NCI-H2171 treated with DMSO at 0.1 percent for 48 hours (cell line): ENCODE measurements at regions not wholly inside any gene's neighbourhood (a gene's known extent, or its start where the extent isn't known, plus 50 kb on each side); places are given as distances from the start of the nearest gene placed in this dataset.

ENCODE experiments used
- DNase-seq: peaks from one replicate; lab custom pipeline; 2025; lab: John Stamatoyannopoulos, UW

DNA sequence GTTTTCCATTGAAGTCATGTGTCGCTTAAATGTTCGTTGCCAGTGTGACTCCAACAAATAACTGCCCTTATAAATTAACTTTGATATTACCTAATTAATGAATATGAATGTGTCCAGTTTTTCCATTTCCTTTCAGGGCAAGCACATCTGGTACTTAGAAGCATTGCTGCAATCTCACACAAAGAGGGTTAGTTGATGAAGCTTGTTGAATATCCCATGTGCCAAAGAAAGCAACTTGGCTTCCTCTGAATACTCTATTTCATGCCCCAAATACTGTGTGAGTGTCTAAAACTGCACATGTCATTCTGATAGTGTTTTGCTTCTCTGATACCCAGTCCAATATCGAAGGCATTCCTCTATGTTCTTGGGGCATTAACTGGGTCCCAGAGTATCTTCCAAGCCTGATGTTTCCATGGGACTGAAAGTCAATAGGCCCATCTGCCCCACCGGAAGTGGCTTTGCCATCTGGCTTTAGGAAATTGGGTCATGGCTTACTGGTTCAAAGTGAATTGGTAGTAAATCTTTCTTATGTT lies 75.8 kb upstream of the CNTN1 start:
- DNase-seq = peak; percentile 45

DNA sequence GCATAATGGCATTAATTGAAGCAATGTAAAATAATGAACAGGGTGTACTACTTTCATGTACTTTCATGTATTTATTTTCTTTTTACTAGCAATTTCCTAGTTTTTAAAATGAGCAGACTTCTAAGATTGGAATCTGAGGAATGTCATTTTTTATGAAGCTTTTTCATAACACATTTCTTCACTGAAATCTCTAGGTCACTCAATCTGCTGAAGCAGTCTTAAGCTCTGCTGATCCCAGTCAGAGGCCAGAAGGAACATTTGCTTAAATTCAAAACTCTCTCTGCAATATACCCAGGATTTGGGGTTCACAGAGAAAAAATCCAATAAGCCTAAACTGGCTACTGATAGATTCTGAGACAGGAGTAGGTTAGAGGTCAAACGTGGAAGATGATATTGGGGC lies 73.6 kb upstream of the CNTN1 start:
- DNase-seq = no peak

DNA sequence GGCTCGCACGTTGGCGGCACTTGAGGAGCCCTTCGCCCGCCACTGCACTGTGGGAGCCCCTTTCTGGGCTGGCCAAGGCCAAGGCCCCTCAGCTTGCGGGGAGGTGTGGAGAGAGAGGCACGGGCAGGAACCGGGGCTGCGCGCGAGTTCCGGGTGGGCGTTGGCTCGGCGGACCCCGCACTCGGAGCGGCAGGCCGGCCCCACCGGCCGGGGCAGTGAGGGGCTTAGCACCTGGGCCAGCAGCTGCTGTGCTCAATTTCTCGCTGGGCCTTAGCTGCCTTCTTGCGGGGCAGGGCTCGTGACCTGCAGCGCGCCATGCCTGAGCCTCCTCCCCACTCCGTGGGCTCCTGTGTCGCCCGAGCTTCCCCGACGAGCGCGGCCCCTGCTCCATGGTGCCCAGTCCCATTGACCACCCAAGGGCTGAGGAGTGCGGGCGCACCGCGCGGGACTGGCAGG lies 71.6 kb upstream of the CNTN1 start:
- no peak for DNase-seq

DNA sequence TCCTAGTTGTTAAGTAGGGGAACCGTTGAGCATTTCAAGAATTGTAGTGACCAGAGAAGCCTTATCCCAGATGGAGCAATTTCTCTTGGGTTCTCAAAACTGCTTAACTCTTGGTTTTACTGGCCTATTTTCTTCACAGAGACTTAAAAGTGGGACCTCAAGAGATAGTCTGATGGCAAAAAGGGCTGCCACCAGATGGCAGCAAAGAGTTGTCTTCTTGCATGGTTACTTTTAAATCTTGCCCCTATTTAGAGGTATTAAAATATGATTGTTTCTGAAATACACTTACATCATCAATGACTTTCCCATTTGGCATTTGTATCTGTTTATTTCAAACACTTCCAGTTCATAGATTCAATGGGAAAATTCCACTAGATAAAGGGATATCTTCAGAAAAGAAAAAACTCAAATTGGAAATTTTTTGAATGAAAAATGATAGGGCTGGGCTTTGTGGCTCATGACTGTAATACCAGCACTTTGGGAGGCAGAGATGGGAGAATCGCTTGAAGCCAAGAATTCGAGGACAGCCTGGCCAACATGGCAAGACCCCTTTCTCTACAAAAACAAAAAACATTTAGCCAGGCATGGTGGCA lies 69.9 kb upstream of the CNTN1 start:
- DNase-seq = peak; percentile 54

DNA sequence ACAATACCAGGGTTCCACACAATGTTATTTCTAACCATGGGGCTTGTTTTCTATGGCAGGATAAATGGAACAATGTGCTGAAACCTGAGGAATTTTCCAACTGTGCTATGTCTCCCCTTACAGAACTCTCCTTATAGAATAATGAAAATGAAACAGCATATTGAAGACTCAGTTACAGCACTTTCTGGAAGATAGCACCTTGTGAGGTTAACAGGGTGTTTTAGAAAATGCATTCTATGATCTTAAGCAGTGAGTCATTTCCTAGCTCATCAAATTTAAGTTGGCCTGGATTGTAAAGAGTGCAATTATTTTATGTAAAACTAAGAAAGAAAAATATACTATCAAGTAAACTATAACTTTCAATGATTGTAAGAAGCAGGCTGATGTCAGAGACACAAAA lies 60.1 kb upstream of the CNTN1 start:
- no peak for DNase-seq

DNA sequence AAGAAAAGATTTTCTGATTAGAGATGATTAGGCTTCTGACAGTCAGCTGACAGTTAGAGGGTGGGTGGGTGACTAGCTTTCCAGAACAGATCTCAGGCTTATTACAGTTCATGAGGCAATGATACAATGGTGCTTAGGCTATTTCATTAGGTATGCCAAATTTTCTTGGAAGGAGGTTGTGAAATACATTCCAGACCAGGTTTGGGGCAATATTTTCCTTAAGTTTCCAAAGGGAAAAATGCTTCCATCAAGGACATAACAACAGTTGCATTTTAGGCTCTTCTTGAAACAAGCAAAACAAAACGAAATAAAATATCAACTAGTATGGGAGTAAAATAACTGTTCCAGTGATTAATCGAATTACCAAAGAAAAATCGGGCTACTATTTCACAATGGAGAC lies 59.3 kb upstream of the CNTN1 start:
- no peak for DNase-seq

DNA sequence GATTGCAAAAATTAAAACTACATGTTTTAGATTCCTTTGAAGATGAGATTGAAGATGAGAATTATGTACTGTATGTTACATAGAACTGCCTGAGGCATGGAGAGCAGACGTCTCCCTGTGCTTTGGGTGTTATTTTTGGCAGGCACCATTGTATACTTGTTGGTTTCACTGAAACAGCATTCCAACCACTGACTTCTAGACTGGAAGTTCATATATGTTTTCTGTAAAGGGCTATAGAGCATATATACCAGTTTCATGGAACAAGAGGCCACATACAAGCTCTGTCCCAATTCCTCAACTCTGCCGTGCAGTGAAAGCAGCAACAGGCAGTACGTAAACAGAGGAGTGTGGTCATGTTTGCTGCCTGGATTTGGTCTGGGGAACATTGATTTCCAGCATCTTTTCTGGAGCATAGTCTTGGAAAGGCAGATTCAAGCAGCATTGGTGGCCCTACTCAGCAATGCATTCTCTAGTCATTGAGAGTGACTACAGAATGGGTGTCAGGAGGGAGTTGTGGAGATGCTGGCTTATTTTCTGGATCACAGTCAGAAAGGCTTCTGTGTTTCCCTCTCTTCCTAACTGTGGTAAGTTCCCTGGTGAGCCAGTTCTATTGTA lies 57.6 kb upstream of the CNTN1 start:
- no peak for DNase-seq

DNA sequence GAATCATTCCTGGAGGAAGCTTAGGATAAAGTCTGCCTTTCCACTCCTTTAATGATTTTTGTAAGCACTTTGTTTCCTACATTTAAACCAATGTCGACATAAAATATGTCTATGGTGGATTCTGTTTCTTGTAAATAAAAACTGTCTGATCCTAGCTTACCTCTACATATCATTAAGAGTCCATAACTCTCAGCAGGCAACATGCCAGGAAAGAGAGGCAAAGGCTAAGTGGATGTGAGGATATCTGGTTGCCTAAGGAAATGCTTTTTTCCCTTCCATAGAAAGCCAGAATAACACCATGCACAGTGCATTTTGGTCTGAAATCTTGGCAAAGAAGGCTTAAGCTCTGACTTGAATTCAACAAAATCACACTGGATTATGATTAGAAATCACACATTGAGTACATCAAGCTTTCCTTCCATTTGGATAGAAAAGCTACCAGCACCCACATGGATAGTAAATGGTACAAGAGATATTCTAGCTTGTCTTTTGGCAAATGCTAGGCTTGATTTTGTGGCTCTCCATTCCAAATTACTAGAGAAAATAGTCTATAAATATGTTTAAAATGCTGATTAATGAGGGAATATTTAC lies 57.0 kb upstream of the CNTN1 start:
- DNase-seq = no peak
